ENCODE measurements at regions not wholly inside any gene's neighbourhood (a gene's known extent, or its start where the extent isn't known, plus 50 kb on each side); places are given as distances from the start of the nearest gene placed in this dataset.

DNA sequence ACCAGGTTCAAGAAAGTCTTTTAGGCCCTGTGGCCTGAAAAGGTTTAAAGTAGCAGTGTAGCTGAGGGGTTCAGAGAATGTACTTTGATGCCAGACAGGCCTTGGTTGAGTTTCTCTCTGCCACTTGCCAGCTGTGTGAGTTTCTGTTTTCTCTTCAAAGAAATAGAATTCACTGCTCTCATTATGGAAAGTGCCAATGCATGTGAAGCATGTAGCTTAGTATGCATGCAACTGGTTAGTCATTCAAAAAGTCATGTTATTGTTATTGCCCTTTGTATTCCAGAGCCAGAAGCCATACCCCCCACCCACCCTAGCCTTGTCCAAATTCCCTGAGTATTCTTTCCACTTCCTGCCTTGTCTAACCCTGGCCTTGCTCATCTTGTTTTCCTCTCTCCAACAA is 101.7 kb downstream of the ADRB2 start:
- H2AFZ ChIP-seq (ENCODE audit: low read length): no peak overlapping the region
- no peaks in the 10 kb centered on the region for H3K27me3 ChIP-seq (replicated peaks in 1 of 4; ENCODE audit: control insufficient read depth in 3 of 4, extremely low read depth in 1 of 4, insufficient read depth in 3 of 4, low read length in 3 of 4)
- H2BK120ac ChIP-seq (replicated peaks; ENCODE audit: low read depth, low read length): no peak overlapping the region
- H2BK5ac ChIP-seq (ENCODE audit: low read depth, low read length): no peak overlapping the region
- H2BK20ac ChIP-seq (ENCODE audit: low read length): no peak overlapping the region
- ChIA-PET POLR2A (ENCODE audit: partially characterized antibody) (no interaction called here), CTCF (ENCODE audit: partially characterized antibody) (interaction anchor here (0.6 to 2.3 kb wide), 5 partner anchors 11 to 194 kb away, joined by 3 to 7 read pairs (median 6); no protein-coding TSS in a partner anchor)
- H3K27ac ChIP-seq (ENCODE audit: low read depth, low read length): no peak overlapping the region
- FAIRE-seq: no peak
- H3K9me3 ChIP-seq (ENCODE audit: insufficient read depth in 2 of 2, low read depth in 1 of 2, low read length in 1 of 2): no peaks in the 10 kb centered on the region
- H3K4me2 ChIP-seq (ENCODE audit: insufficient read depth in 1 of 2, low read depth in 2 of 2, low read length in 2 of 2): no peak overlapping the region
- no peak overlapping the region for H2AK5ac ChIP-seq (ENCODE audit: low read depth, low read length)
- no peaks in the 10 kb centered on the region; the same call in 1 of the 2 replicates for H3K23me2 ChIP-seq (ENCODE audit: low read depth, low read length)
- no peak overlapping the region for H2BK15ac ChIP-seq (ENCODE audit: low read length)
- TF ChIP-seq, protein P1, sequence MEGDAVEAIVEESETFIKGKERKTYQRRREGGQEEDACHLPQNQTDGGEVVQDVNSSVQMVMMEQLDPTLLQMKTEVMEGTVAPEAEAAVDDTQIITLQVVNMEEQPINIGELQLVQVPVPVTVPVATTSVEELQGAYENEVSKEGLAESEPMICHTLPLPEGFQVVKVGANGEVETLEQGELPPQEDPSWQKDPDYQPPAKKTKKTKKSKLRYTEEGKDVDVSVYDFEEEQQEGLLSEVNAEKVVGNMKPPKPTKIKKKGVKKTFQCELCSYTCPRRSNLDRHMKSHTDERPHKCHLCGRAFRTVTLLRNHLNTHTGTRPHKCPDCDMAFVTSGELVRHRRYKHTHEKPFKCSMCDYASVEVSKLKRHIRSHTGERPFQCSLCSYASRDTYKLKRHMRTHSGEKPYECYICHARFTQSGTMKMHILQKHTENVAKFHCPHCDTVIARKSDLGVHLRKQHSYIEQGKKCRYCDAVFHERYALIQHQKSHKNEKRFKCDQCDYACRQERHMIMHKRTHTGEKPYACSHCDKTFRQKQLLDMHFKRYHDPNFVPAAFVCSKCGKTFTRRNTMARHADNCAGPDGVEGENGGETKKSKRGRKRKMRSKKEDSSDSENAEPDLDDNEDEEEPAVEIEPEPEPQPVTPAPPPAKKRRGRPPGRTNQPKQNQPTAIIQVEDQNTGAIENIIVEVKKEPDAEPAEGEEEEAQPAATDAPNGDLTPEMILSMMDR (IDR thresholded peaks at IDR 0.05; ENCODE audit: control extremely low read depth in 1 of 3, insufficient read depth in 1 of 3, low read depth in 1 of 3, low read length in 3 of 3): no peak
- TF ChIP-seq, protein P2, sequence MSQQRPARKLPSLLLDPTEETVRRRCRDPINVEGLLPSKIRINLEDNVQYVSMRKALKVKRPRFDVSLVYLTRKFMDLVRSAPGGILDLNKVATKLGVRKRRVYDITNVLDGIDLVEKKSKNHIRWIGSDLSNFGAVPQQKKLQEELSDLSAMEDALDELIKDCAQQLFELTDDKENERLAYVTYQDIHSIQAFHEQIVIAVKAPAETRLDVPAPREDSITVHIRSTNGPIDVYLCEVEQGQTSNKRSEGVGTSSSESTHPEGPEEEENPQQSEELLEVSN (IDR thresholded peaks at IDR 0.05): no peak
- TF ChIP-seq BCL11A (IDR thresholded peaks at IDR 0.05; ENCODE audit: low read depth in 2 of 2, low read length in 2 of 2) (no peak), POLR2A (IDR thresholded peaks at IDR 0.05; ENCODE audit: control extremely low read depth in 1 of 2, low read depth in 2 of 2, low read length in 2 of 2) (no peak), EP300 (IDR thresholded peaks at IDR 0.05; ENCODE audit: borderline replicate concordance in 1 of 2, low read depth in 2 of 2, low read length in 2 of 2) (no peak), SUZ12 (IDR thresholded peaks at IDR 0.05; ENCODE audit: low read length) (no peak)
- H3K36me3 ChIP-seq (ENCODE audit: control insufficient read depth in 2 of 4, insufficient read depth in 4 of 4, low read length in 3 of 4): no peaks in the 10 kb centered on the region
- H3K56ac ChIP-seq (replicated peaks; ENCODE audit: insufficient read length, low read depth, low read length): no peak overlapping the region
- H3K23ac ChIP-seq (ENCODE audit: insufficient read length): no peak overlapping the region
- no peak overlapping the region for H4K91ac ChIP-seq (replicated peaks; ENCODE audit: insufficient read length, low read length)
- H3K4me1 ChIP-seq (replicated peaks in 1 of 4; ENCODE audit: control insufficient read depth in 3 of 4, insufficient read depth in 4 of 4, low read length in 3 of 4): peaks cover 0 to 4% (median 0%) of the 10 kb centered on the region in 4 experiments; a peak in 1 of 7 replicates
- H2BK12ac ChIP-seq (ENCODE audit: low read depth, low read length): no peak overlapping the region
- no peaks in the 10 kb centered on the region for H4K20me1 ChIP-seq (replicated peaks in 1 of 2; ENCODE audit: control insufficient read depth in 1 of 2, insufficient read depth in 2 of 2, low read length in 2 of 2)
- no peaks in the 10 kb centered on the region for H3K79me2 ChIP-seq (ENCODE audit: control insufficient read depth in 1 of 2, insufficient read depth in 2 of 2, low read length in 2 of 2)
- no peak overlapping the region for H4K8ac ChIP-seq (ENCODE audit: extremely low read depth, insufficient read depth, low read length)
- H3K14ac ChIP-seq (ENCODE audit: insufficient read length): no peak overlapping the region
- no peak for DNase-seq (ENCODE audit: low read depth in 1 of 2, low spot score in 2 of 2)
- no peak overlapping the region for H3K18ac ChIP-seq (ENCODE audit: extremely low read depth, low read length)
- H3K79me1 ChIP-seq (ENCODE audit: low read depth, low read length): no peaks in the 10 kb centered on the region
- no peak overlapping the region for H4K5ac ChIP-seq (ENCODE audit: insufficient read length, low read depth, low read length)
- no peak overlapping the region for H3K9ac ChIP-seq (replicated peaks in 1 of 4; ENCODE audit: extremely low read depth in 1 of 4, low read depth in 3 of 4, low read length in 3 of 4)
- no peak overlapping the region for H3K4me3 ChIP-seq (ENCODE audit: extremely low read depth in 1 of 4, insufficient read depth in 2 of 4, low read depth in 3 of 4, low read length in 4 of 4)
- no peak overlapping the region for H3K4ac ChIP-seq (replicated peaks; ENCODE audit: insufficient read length, low read depth, low read length)

Measured in H1 (cell line).